ENCODE measurements at regions not wholly inside any gene's neighbourhood (a gene's known extent, or its start where the extent isn't known, plus 50 kb on each side); places are given as distances from the start of the nearest gene placed in this dataset.

GRCh38 chr5:109516390-109516789 is 106.6 kb upstream of the PJA2 start:
- ChIA-PET CTCF (no interaction called here), POLR2A (no interaction called here)
- no peaks in the 10 kb centered on the region for H4K20me1 ChIP-seq (replicated peaks; ENCODE audit: control insufficient read depth, extremely low read depth, insufficient read depth, low read length)
- H3K27me3 ChIP-seq (ENCODE audit: control insufficient read depth in 2 of 2, insufficient read depth in 2 of 2, low read length in 2 of 2), result peaks cover 0 to 3% of the 10 kb centered on the region in 2 experiments
- dilution Hi-C loops (cut with MboI; ENCODE audit: extremely low pct_ligation_motif_present, low sequenced_read_pairs), result no loop called here
- no TSS peak for BruUV-seq (replicated peaks)
- no peak for FAIRE-seq
- no peaks in the 10 kb centered on the region for H3K9me3 ChIP-seq (replicated peaks; ENCODE audit: control insufficient read depth, insufficient read depth, low read length)
- TF ChIP-seq MYC (IDR thresholded peaks at IDR 0.05; ENCODE audit: low read depth, low read length), result no peak
- no peak for TF ChIP-seq CTCF (IDR thresholded peaks at IDR 0.05; ENCODE audit: extremely low read depth in 1 of 2, insufficient read depth in 1 of 2, low read depth in 1 of 2, low read length in 2 of 2)
- H3K36me3 ChIP-seq (ENCODE audit: control insufficient read depth in 2 of 2, extremely low read depth in 1 of 2, insufficient read depth in 2 of 2, low read length in 2 of 2), result no peaks in the 10 kb centered on the region
- no peak overlapping the region for H3K27ac ChIP-seq (ENCODE audit: insufficient read depth, low read depth, low read length)
- H3K4me1 ChIP-seq (ENCODE audit: control insufficient read depth, extremely low read depth, insufficient read depth, low read length), result no peaks in the 10 kb centered on the region
- intact Hi-C loops (cut with micrococcal nuclease), result no loop called here
- no peak for DNase-seq (ENCODE audit: low read depth, low spot score)
- H3K4me2 ChIP-seq (ENCODE audit: insufficient read depth, low read length), result no peak overlapping the region
- no peaks in the 10 kb centered on the region for H3K9me1 ChIP-seq (replicated peaks; ENCODE audit: control insufficient read depth, extremely low read depth, insufficient read depth, low read length)
- H3K9ac ChIP-seq (replicated peaks; ENCODE audit: extremely low read depth, insufficient read depth, low read length), result no peak overlapping the region
- no peak overlapping the region for H3K4me3 ChIP-seq (replicated peaks in 1 of 3; ENCODE audit: insufficient read depth in 1 of 3, low read depth in 1 of 3, low read length in 3 of 3)
- H3K79me2 ChIP-seq (ENCODE audit: control insufficient read depth, insufficient read depth, low read length), result no peaks in the 10 kb centered on the region
- H2AFZ ChIP-seq (ENCODE audit: low read depth, low read length), result no peak overlapping the region

- H3K9ac ChIP-seq (replicated peaks; ENCODE audit: extremely low read depth, insufficient read depth, low read length), result no peak overlapping the region
- H3K27ac ChIP-seq (ENCODE audit: insufficient read depth, low read depth, low read length), result no peak overlapping the region
- no peaks in the 10 kb centered on the region for H3K9me3 ChIP-seq (replicated peaks; ENCODE audit: control insufficient read depth, insufficient read depth, low read length)
- no peak overlapping the region for H2AFZ ChIP-seq (ENCODE audit: low read depth, low read length)
- no peak overlapping the region for H3K4me3 ChIP-seq (replicated peaks in 1 of 3; ENCODE audit: insufficient read depth in 1 of 3, low read depth in 1 of 3, low read length in 3 of 3)
- H3K4me2 ChIP-seq (ENCODE audit: insufficient read depth, low read length), result no peak overlapping the region
- ChIA-PET CTCF (no interaction called here), POLR2A (no interaction called here)
- intact Hi-C loops (cut with micrococcal nuclease), result no loop called here
- H3K4me1 ChIP-seq (ENCODE audit: control insufficient read depth, extremely low read depth, insufficient read depth, low read length), result no peaks in the 10 kb centered on the region
- H4K20me1 ChIP-seq (replicated peaks; ENCODE audit: control insufficient read depth, extremely low read depth, insufficient read depth, low read length), result no peaks in the 10 kb centered on the region
- peaks cover 0 to 3% of the 10 kb centered on the region in 2 experiments for H3K27me3 ChIP-seq (ENCODE audit: control insufficient read depth in 2 of 2, insufficient read depth in 2 of 2, low read length in 2 of 2)
- TF ChIP-seq FOS (IDR thresholded peaks at IDR 0.05; ENCODE audit: borderline replicate concordance, insufficient read depth, low read length) (no peak), POLR2A (IDR thresholded peaks at IDR 0.05; ENCODE audit: low read depth, low read length) (no peak)
- no TSS peak for BruUV-seq (replicated peaks)
- no peak for FAIRE-seq
- H3K9me1 ChIP-seq (replicated peaks; ENCODE audit: control insufficient read depth, extremely low read depth, insufficient read depth, low read length), result no peaks in the 10 kb centered on the region
- dilution Hi-C loops (cut with MboI; ENCODE audit: extremely low pct_ligation_motif_present, low sequenced_read_pairs), result no loop called here
- no peaks in the 10 kb centered on the region for H3K36me3 ChIP-seq (ENCODE audit: control insufficient read depth in 2 of 2, extremely low read depth in 1 of 2, insufficient read depth in 2 of 2, low read length in 2 of 2)
- no peaks in the 10 kb centered on the region for H3K79me2 ChIP-seq (ENCODE audit: control insufficient read depth, insufficient read depth, low read length)
- no peak for DNase-seq (ENCODE audit: low read depth, low spot score)
These were observed 102.4 kb upstream of the PJA2 start for GRCh38 chr5:109511980-109512734.
